ENCODE measurements at regions not wholly inside any gene's neighbourhood (a gene's known extent, or its start where the extent isn't known, plus 50 kb on each side); places are given as distances from the start of the nearest gene placed in this dataset.

- POLR2A ChIA-PET = no interaction called here
- H3K4me2 ChIP-seq (ENCODE audit: low read depth, low read length) = no peak overlapping the region
- CTCF ChIA-PET (ENCODE audit: low intra/inter-chr PET ratio, low total read pairs) = no interaction called here
- H2AFZ ChIP-seq (ENCODE audit: low read length) = no peak overlapping the region
- FAIRE-seq (no peak), ATAC-seq (no peak), DNase-seq (ENCODE audit: low spot score) (no peak)
- no peaks in the 10 kb centered on the region for H4K20me1 ChIP-seq (ENCODE audit: insufficient read depth, low read length)
- no TSS peak for BruUV-seq (replicated peaks)
- in situ Hi-C loops (cut with HindIII; ENCODE audit: extremely low pct_ligation_motif_present, low pct_unique_long_range_greater_than_20kb) (no loop called here), intact Hi-C loops (cut with micrococcal nuclease; ENCODE audit: unreplicated experiment) (no loop called here)
- no peak for TF ChIP-seq RORA (CRISPR knock-in tag; IDR thresholded peaks at IDR 0.05)
- no peak for TF ChIP-seq CREB3 (CRISPR knock-in tag; IDR thresholded peaks at IDR 0.05)
- TF ChIP-seq ATF3 (CRISPR knock-in tag; IDR thresholded peaks at IDR 0.05) = no peak
- no peak for TF ChIP-seq ZNF660 (CRISPR knock-in tag; IDR thresholded peaks at IDR 0.05; ENCODE audit: borderline replicate concordance, low read depth)
- no peak for TF ChIP-seq ZNF3 (CRISPR knock-in tag; IDR thresholded peaks at IDR 0.05)
- H3K27ac ChIP-seq (ENCODE audit: extremely low read length, insufficient read depth, low read length) = no peak overlapping the region
- no peaks in the 10 kb centered on the region for H3K36me3 ChIP-seq (replicated peaks in 1 of 2; ENCODE audit: control insufficient read depth in 1 of 2, insufficient read depth in 2 of 2, low read length in 2 of 2)
- no peak overlapping the region for H3K9ac ChIP-seq (ENCODE audit: insufficient read depth, low read depth, low read length)
- H3K27me3 ChIP-seq (ENCODE audit: control insufficient read depth in 1 of 2, insufficient read depth in 2 of 2, low read length in 2 of 2) = no peaks in the 10 kb centered on the region; a peak in 1 of 5 replicates
- 11% methylated on average over 2 of the region's 6 CpGs for WGBS (ENCODE audit: low lambda C conversion rate)
- no peak overlapping the region for H3K4me3 ChIP-seq (replicated peaks in 1 of 3; ENCODE audit: insufficient read depth in 1 of 3, low read depth in 2 of 3, low read length in 3 of 3)
- H3K9me3 ChIP-seq (ENCODE audit: low read length) = no peaks in the 10 kb centered on the region
- H3K4me1 ChIP-seq (ENCODE audit: insufficient read depth, low read length) = no peaks in the 10 kb centered on the region
- H3K79me2 ChIP-seq (ENCODE audit: insufficient read depth, low read length) = no peaks in the 10 kb centered on the region
Measured at GRCh38 chr5:124962735-124963134, 216.3 kb upstream of the ZNF608 start.

GRCh38 chr5:124963236-124963919, 216.9 kb upstream of the ZNF608 start:
- no peaks in the 10 kb centered on the region for H3K79me2 ChIP-seq (ENCODE audit: insufficient read depth, low read length)
- H3K4me1 ChIP-seq (ENCODE audit: insufficient read depth, low read length) = no peaks in the 10 kb centered on the region
- ChIA-PET POLR2A (no interaction called here), CTCF (ENCODE audit: low intra/inter-chr PET ratio, low total read pairs) (no interaction called here)
- no TSS peak for BruUV-seq (replicated peaks)
- in situ Hi-C loops (cut with HindIII; ENCODE audit: extremely low pct_ligation_motif_present, low pct_unique_long_range_greater_than_20kb) (no loop called here), intact Hi-C loops (cut with micrococcal nuclease; ENCODE audit: unreplicated experiment) (no loop called here)
- 36% methylated on average over 11 of the region's 14 CpGs for WGBS (ENCODE audit: low lambda C conversion rate)
- no peak overlapping the region for H3K4me2 ChIP-seq (ENCODE audit: low read depth, low read length)
- no peaks in the 10 kb centered on the region for H3K36me3 ChIP-seq (replicated peaks in 1 of 2; ENCODE audit: control insufficient read depth in 1 of 2, insufficient read depth in 2 of 2, low read length in 2 of 2)
- no peak overlapping the region for H2AFZ ChIP-seq (ENCODE audit: low read length)
- H3K27me3 ChIP-seq (ENCODE audit: control insufficient read depth in 1 of 2, insufficient read depth in 2 of 2, low read length in 2 of 2) = no peaks in the 10 kb centered on the region; a peak in 1 of 5 replicates
- DNase-seq (ENCODE audit: low spot score) (peak; percentile 2), FAIRE-seq (no peak), ATAC-seq (no peak)
- no peak overlapping the region for H3K9ac ChIP-seq (ENCODE audit: insufficient read depth, low read depth, low read length)
- H4K20me1 ChIP-seq (ENCODE audit: insufficient read depth, low read length) = no peaks in the 10 kb centered on the region
- no peak overlapping the region for H3K27ac ChIP-seq (ENCODE audit: extremely low read length, insufficient read depth, low read length)
- no peaks in the 10 kb centered on the region for H3K9me3 ChIP-seq (ENCODE audit: low read length)
- H3K4me3 ChIP-seq (replicated peaks in 1 of 3; ENCODE audit: insufficient read depth in 1 of 3, low read depth in 2 of 3, low read length in 3 of 3) = no peak overlapping the region
- TF ChIP-seq CEBPG (CRISPR knock-in tag; IDR thresholded peaks at IDR 0.05) (peak; percentile 70), ATF1 (CRISPR knock-in tag; IDR thresholded peaks at IDR 0.05) (no peak), MBD4 (IDR thresholded peaks at IDR 0.05; ENCODE audit: borderline replicate concordance, low read length) (no peak), MED13 (CRISPR knock-in tag; IDR thresholded peaks at IDR 0.05) (no peak), CHCHD3 (CRISPR knock-in tag; IDR thresholded peaks at IDR 0.05) (no peak), TGIF2 (CRISPR knock-in tag; IDR thresholded peaks at IDR 0.05) (no peak), AHDC1 (CRISPR knock-in tag; IDR thresholded peaks at IDR 0.05; ENCODE audit: borderline replicate concordance) (no peak), ZNF614 (CRISPR knock-in tag; IDR thresholded peaks at IDR 0.05; ENCODE audit: borderline replicate concordance) (no peak), BHLHE40 (IDR thresholded peaks at IDR 0.05; ENCODE audit: low read length) (no peak)

All from HepG2 (cell line).